Neuronal stem cell (in vitro differentiated cells): ENCODE measurements at regions not wholly inside any gene's neighbourhood (a gene's known extent, or its start where the extent isn't known, plus 50 kb on each side); places are given as distances from the start of the nearest gene placed in this dataset.

Experiments used
- DNase-seq: peaks from one replicate; pipeline ENCODE4 v3.0.0-alpha.2; 2013; ENCODE audit warnings: low spot score
- H2AFZ ChIP-seq: one replicate; pipeline ENCODE4 v1.6.1; 2013; ENCODE audit warnings: mild to moderate bottlenecking, low read length, inconsistent platforms
- H2AK5ac ChIP-seq: 2 replicates; pipeline ENCODE4 v1.6.1; 2013; ENCODE audit warnings: low read depth, mild to moderate bottlenecking, inconsistent platforms, low read length, moderate library complexity, mixed read lengths
- H2BK120ac ChIP-seq: 2 replicates; pipeline ENCODE4 v1.6.1; 2013; ENCODE audit warnings: low read depth, mild to moderate bottlenecking, inconsistent platforms, low read length, moderate library complexity, mixed read lengths
- H2BK12ac ChIP-seq: one replicate; pipeline ENCODE4 v1.6.1; 2013; ENCODE audit warnings: low read length, inconsistent platforms
- H2BK15ac ChIP-seq: 2 replicates; pipeline ENCODE4 v1.6.1; 2013; ENCODE audit warnings: mild to moderate bottlenecking, low read length, inconsistent platforms, mixed read lengths
- H2BK5ac ChIP-seq: one replicate; pipeline ENCODE4 v1.6.1; 2013; ENCODE audit warnings: inconsistent platforms, mild to moderate bottlenecking, low read length, moderate library complexity
- H3K14ac ChIP-seq: one replicate; pipeline ENCODE4 v1.6.1; 2013; ENCODE audit warnings: low read length, inconsistent platforms
- H3K18ac ChIP-seq: 2 replicates; pipeline ENCODE4 v1.6.1; 2013; ENCODE audit warnings: low read length, inconsistent platforms
- H3K23ac ChIP-seq: 2 replicates; pipeline ENCODE4 v1.6.1; 2013; ENCODE audit warnings: low read depth, mild to moderate bottlenecking, mixed read lengths, low read length, inconsistent platforms; ENCODE audit not compliant: poor library complexity
- H3K27ac ChIP-seq: replicated peaks from 3 replicates; pipeline ENCODE4 v1.5.1; 2013; ENCODE audit warnings: low read length, inconsistent platforms
- H3K27me3 ChIP-seq, 3 experiments: 2 replicates each; pipeline ENCODE4 v1.6.1; 2013; ENCODE audit warnings: low read length in 3 of 3, mild to moderate bottlenecking in 2 of 3, inconsistent platforms in 1 of 3, low read depth in 1 of 3, mixed read lengths in 1 of 3, moderate library complexity in 1 of 3; ENCODE audit not compliant: control insufficient read depth in 3 of 3, insufficient read depth in 3 of 3
- H3K36me3 ChIP-seq, 2 donors: replicated peaks in 1 of 2; 2 replicates each; pipeline ENCODE4 v1.6.1; 2013; ENCODE audit warnings: low read length in 2 of 2; ENCODE audit not compliant: control insufficient read depth in 2 of 2, insufficient read depth in 2 of 2
- H3K4ac ChIP-seq: 2 replicates; pipeline ENCODE4 v1.6.1; 2013; ENCODE audit warnings: inconsistent platforms, mild to moderate bottlenecking, low read length, moderate library complexity
- H3K4me1 ChIP-seq, 2 donors: 1 replicate in 1 of 2; 2 replicates in 1 of 2; pipeline ENCODE4 v1.6.1; 2013; ENCODE audit warnings: low read length in 2 of 2, low read depth in 1 of 2; ENCODE audit not compliant: control insufficient read depth in 2 of 2, insufficient read depth in 1 of 2
- H3K4me2 ChIP-seq: one replicate; pipeline ENCODE4 v1.6.1; 2013; ENCODE audit warnings: mild to moderate bottlenecking, low read length, inconsistent platforms; ENCODE audit not compliant: insufficient read depth, poor library complexity, severe bottlenecking
- H3K4me3 ChIP-seq, 2 donors: 2 replicates each; pipeline ENCODE4 v1.5.1; 2013; ENCODE audit warnings: low read length in 2 of 2, mild to moderate bottlenecking in 2 of 2, inconsistent platforms in 1 of 2, moderate library complexity in 1 of 2
- H3K79me1 ChIP-seq: one replicate; pipeline ENCODE4 v1.6.1; 2013; ENCODE audit warnings: low read depth, mild to moderate bottlenecking, inconsistent platforms, low read length, moderate library complexity
- H3K9ac ChIP-seq: one replicate; pipeline ENCODE4 v1.6.1; 2013; ENCODE audit warnings: mild to moderate bottlenecking, low read depth, low read length, inconsistent platforms; ENCODE audit not compliant: poor library complexity
- H3K9me3 ChIP-seq, 2 donors: replicated peaks in 1 of 2; 2 replicates each; pipeline versions ENCODE3 to v1.6.1; 2013; ENCODE audit warnings: low read length in 2 of 2, mild to moderate bottlenecking in 2 of 2, inconsistent platforms in 1 of 2, low read depth in 1 of 2, mixed read lengths in 1 of 2, moderate library complexity in 1 of 2; ENCODE audit not compliant: control insufficient read depth in 2 of 2, insufficient read depth in 1 of 2
- H4K8ac ChIP-seq: one replicate; pipeline ENCODE4 v1.6.1; 2013; ENCODE audit warnings: low read depth, mild to moderate bottlenecking, inconsistent platforms, low read length, moderate library complexity
- H4K91ac ChIP-seq: one replicate; pipeline ENCODE4 v1.6.1; 2013; ENCODE audit warnings: low read length, low read depth, mild to moderate bottlenecking, inconsistent platforms; ENCODE audit not compliant: poor library complexity
- WGBS, 2 donors: extraction: QIAGEN DNeasy Blood & Tissue Kit; methylation state at CpG; one replicate each; pipeline ENCODE4 v1.1.7; 2013; ENCODE audit warnings: missing lambda C conversion rate in 2 of 2, mixed read lengths in 1 of 2; ENCODE audit not compliant: insufficient read length in 2 of 2, insufficient replicate concordance in 1 of 2; ENCODE audit errors: extremely low coverage in 2 of 2; 5-methylcytosine and 5-hydroxymethylcytosine counted together

DNA sequence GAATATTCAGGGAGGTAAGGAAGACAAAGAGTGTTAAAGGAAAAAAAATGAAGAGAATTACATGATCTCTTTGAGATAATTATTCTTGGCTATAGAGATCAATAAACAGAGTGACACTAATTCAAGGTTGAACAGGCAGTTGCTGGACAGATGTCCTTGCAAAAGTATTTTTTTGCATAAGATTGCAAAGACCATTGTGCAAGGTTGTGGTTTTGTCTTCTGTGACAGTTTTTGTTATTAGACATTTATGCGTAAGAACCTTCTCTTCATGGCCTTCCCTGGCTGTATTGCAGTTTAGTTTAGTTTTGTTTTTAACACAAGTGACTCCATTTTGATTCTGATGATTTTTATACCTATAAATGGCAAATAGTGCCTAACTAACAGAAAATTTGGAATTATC, 682.8 kb upstream of the ARPP21 start:
- no peak for DNase-seq
- H3K4me3 ChIP-seq: no peak overlapping the region
- no peak overlapping the region for H3K18ac ChIP-seq
- H3K14ac ChIP-seq: no peak overlapping the region
- no peak overlapping the region for H2BK12ac ChIP-seq
- H3K36me3 ChIP-seq: no peaks in the 10 kb centered on the region
- H3K4ac ChIP-seq: no peak overlapping the region
- H3K4me1 ChIP-seq: peaks cover 0 to 2% of the 10 kb centered on the region in 2 donors
- H2BK5ac ChIP-seq: no peak overlapping the region
- H2AK5ac ChIP-seq: no peak overlapping the region
- no peak overlapping the region for H3K4me2 ChIP-seq
- H3K9ac ChIP-seq: no peak overlapping the region
- no peak overlapping the region for H4K91ac ChIP-seq
- no peaks in the 10 kb centered on the region for H3K9me3 ChIP-seq
- H3K23ac ChIP-seq: no peak overlapping the region
- whole genome bisulfite sequencing, 2 donors: no CpG with 5 or more reads among the region's 1 CpG
- no peaks in the 10 kb centered on the region for H3K79me1 ChIP-seq
- no peak overlapping the region for H2AFZ ChIP-seq
- no peaks in the 10 kb centered on the region for H3K27me3 ChIP-seq
- no peak overlapping the region for H2BK120ac ChIP-seq
- no peak overlapping the region for H4K8ac ChIP-seq
- H2BK15ac ChIP-seq: no peak overlapping the region
- H3K27ac ChIP-seq: no peak overlapping the region

DNA sequence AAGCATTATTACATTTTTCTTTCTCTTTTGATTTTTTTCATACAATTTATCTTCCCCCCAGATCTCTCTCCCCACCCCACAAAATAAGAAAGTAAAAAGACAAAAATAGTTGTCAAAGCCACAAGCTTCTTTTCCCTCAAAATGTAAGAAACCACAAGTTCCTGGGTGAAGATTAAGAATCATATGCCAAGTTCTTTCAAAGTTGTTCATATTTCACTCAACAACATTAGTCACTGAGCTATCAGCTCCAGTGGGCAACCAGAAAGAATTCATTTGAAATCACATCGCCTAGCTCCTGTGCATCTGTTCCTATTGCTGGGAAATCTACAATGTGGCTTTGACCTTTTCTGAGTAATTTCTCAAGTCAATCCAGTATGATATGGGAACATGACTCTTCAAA, 681.6 kb upstream of the ARPP21 start:
- Histone ChIP-seq H3K9ac (no peak overlapping the region), H4K91ac (no peak overlapping the region), H3K4me1 (peaks cover 0 to 2% of the 10 kb centered on the region in 2 donors), H3K4ac (no peak overlapping the region), H3K23ac (no peak overlapping the region), H2BK12ac (no peak overlapping the region), H3K79me1 (no peaks in the 10 kb centered on the region), H4K8ac (no peak overlapping the region), H2BK5ac (no peak overlapping the region), H2BK120ac (no peak overlapping the region), H2BK15ac (no peak overlapping the region), H3K27ac (no peak overlapping the region), H3K18ac (no peak overlapping the region), H3K4me2 (no peak overlapping the region), H3K4me3 (no peak overlapping the region), H3K9me3 (no peaks in the 10 kb centered on the region), H2AK5ac (no peak overlapping the region), H2AFZ (no peak overlapping the region), H3K36me3 (no peaks in the 10 kb centered on the region), H3K27me3 (no peaks in the 10 kb centered on the region), H3K14ac (no peak overlapping the region)
- no peak for DNase-seq
- no CpG with 5 or more reads among the region's 1 CpG for WGBS, 2 donors

DNA sequence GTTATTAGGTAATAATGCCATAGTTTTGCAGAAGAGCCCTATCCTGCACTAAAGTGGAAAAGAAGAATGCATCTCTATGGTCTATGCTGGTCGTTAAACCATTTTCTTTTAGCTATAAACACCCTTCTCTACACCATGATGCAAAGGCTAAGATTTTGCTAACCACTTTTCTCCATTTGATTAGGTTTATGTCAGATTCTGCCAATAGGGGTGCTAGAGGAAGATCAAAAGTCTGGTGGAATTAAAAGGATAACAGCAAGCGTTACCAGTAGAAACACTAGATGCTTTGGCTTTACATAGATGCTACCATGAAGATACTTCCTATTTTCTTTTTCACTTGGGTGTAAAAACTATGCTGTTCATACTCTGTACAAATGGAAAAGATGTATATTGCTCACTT, 669.8 kb upstream of the ARPP21 start:
- H3K18ac ChIP-seq: no peak overlapping the region
- H3K14ac ChIP-seq: no peak overlapping the region
- H4K8ac ChIP-seq: no peak overlapping the region
- H3K27ac ChIP-seq: no peak overlapping the region
- H3K9me3 ChIP-seq: no peaks in the 10 kb centered on the region
- no peak overlapping the region for H4K91ac ChIP-seq
- no peak overlapping the region for H3K4ac ChIP-seq
- H3K23ac ChIP-seq: no peak overlapping the region
- H2BK12ac ChIP-seq: no peak overlapping the region
- no peak overlapping the region for H2BK5ac ChIP-seq
- no CpG with 5 or more reads among the region's 2 CpGs for WGBS, 2 donors
- no peak overlapping the region for H2BK120ac ChIP-seq
- H3K4me1 ChIP-seq: no peaks in the 10 kb centered on the region
- no peak for DNase-seq
- H3K4me2 ChIP-seq: no peak overlapping the region
- no peak overlapping the region for H2AK5ac ChIP-seq
- H3K9ac ChIP-seq: no peak overlapping the region
- H3K36me3 ChIP-seq: no peaks in the 10 kb centered on the region
- H2BK15ac ChIP-seq: no peak overlapping the region
- H2AFZ ChIP-seq: no peak overlapping the region
- no peak overlapping the region for H3K4me3 ChIP-seq
- H3K27me3 ChIP-seq: no peaks in the 10 kb centered on the region
- H3K79me1 ChIP-seq: no peaks in the 10 kb centered on the region

DNA sequence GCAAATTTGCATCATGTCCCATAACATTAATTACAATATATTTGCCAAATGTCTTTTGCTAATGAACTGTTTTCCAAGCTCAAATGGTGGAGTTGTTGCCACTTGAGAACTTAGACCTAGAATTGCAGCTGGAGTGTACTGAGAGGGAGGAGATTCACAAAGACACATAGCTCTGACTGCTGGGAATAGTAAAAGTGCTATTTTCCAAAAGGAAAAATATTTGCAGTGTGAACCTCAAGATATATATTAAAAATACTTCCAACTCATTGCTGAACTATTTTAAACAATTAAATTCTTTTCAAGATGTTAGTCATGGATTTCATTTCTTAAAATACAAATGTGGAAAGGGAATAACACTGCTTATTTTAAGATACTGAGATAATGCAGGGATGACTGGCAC, 666.8 kb upstream of the ARPP21 start:
- Histone ChIP-seq H2BK12ac (no peak overlapping the region), H4K8ac (no peak overlapping the region), H3K36me3 (no peaks in the 10 kb centered on the region), H3K4me2 (no peak overlapping the region), H3K4ac (no peak overlapping the region), H4K91ac (no peak overlapping the region), H3K4me1 (no peaks in the 10 kb centered on the region), H2BK5ac (no peak overlapping the region), H3K9ac (no peak overlapping the region), H3K79me1 (no peaks in the 10 kb centered on the region), H3K14ac (no peak overlapping the region), H3K18ac (no peak overlapping the region), H2AK5ac (no peak overlapping the region), H3K4me3 (no peak overlapping the region), H2AFZ (no peak overlapping the region), H2BK120ac (no peak overlapping the region), H3K9me3 (no peaks in the 10 kb centered on the region), H3K27me3 (no peaks in the 10 kb centered on the region), H3K27ac (no peak overlapping the region), H3K23ac (no peak overlapping the region), H2BK15ac (no peak overlapping the region)
- DNase-seq: no peak
